ENCODE measurements at regions not wholly inside any gene's neighbourhood (a gene's known extent, or its start where the extent isn't known, plus 50 kb on each side); places are given as distances from the start of the nearest gene placed in this dataset.

DNA sequence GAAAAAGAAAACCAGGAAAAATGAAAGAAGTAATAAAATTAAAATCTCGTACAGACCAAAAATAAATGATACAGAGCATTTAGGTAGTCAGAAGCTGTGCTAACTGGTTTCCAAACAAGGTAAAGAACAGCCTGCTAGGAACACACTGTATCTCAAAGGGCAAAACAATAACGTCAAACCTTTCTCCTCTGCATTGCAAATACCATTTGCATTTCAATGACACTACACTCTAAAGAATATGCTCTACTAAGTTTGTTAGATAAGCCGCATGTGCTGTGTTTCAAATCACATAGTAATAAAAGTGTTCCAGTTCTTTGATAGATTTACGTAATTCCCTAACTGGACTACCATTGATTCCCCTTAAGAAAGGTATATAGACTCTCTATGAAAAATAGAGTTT, 648.8 kb downstream of the PLA2G4A start:
- no peak for TF ChIP-seq POLR2A (IDR thresholded peaks at IDR 0.05)
- TF ChIP-seq, protein P1, sequence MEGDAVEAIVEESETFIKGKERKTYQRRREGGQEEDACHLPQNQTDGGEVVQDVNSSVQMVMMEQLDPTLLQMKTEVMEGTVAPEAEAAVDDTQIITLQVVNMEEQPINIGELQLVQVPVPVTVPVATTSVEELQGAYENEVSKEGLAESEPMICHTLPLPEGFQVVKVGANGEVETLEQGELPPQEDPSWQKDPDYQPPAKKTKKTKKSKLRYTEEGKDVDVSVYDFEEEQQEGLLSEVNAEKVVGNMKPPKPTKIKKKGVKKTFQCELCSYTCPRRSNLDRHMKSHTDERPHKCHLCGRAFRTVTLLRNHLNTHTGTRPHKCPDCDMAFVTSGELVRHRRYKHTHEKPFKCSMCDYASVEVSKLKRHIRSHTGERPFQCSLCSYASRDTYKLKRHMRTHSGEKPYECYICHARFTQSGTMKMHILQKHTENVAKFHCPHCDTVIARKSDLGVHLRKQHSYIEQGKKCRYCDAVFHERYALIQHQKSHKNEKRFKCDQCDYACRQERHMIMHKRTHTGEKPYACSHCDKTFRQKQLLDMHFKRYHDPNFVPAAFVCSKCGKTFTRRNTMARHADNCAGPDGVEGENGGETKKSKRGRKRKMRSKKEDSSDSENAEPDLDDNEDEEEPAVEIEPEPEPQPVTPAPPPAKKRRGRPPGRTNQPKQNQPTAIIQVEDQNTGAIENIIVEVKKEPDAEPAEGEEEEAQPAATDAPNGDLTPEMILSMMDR (IDR thresholded peaks at IDR 0.05): no peak

All from body of pancreas (tissue), 4 donors.